GM18498 (cell line): ENCODE measurements at regions not wholly inside any gene's neighbourhood (a gene's known extent, or its start where the extent isn't known, plus 50 kb on each side); places are given as distances from the start of the nearest gene placed in this dataset.

Experiments used
- ATAC-seq: cut with Tn5 transposase; IDR thresholded peaks from one replicate; pipeline ENCODE4 v1.9.1; 2021; ENCODE audit warnings: mild to moderate bottlenecking, moderate library complexity; ENCODE audit not compliant: unreplicated experiment

- ATAC-seq, result no peak
These were observed 364.6 kb downstream of the DMRT2 start for GRCh38 chr9:1414711-1415131.

- ATAC-seq, result no peak
These were observed 365.0 kb downstream of the DMRT2 start for GRCh38 chr9:1415146-1415545.

- ATAC-seq, result no peak
These were observed 366.1 kb downstream of the DMRT2 start for GRCh38 chr9:1416261-1416660.

GRCh38 chr9:1421436-1421835, 371.3 kb downstream of the DMRT2 start:
- ATAC-seq, result no peak

- ATAC-seq, result no peak
These were observed 377.7 kb downstream of the DMRT2 start for GRCh38 chr9:1427875-1428274.

GRCh38 chr9:1429297-1429696, 379.1 kb downstream of the DMRT2 start:
- ATAC-seq, result no peak

GRCh38 chr9:1431461-1431860, 381.3 kb downstream of the DMRT2 start:
- ATAC-seq, result no peak

- ATAC-seq, result no peak
These were observed 384.1 kb downstream of the DMRT2 start for GRCh38 chr9:1434052-1434767.

GRCh38 chr9:1434811-1435210, 384.7 kb downstream of the DMRT2 start:
- no peak for ATAC-seq

- no peak for ATAC-seq
These were observed 390.1 kb downstream of the DMRT2 start for GRCh38 chr9:1440256-1440655.

- ATAC-seq, result no peak
These were observed 391.9 kb downstream of the DMRT2 start for GRCh38 chr9:1442105-1442504.

- ATAC-seq, result no peak
These were observed 393.3 kb downstream of the DMRT2 start for GRCh38 chr9:1443450-1443849.

- ATAC-seq, result no peak
These were observed 396.5 kb downstream of the DMRT2 start for GRCh38 chr9:1446671-1447070.

- no peak for ATAC-seq
These were observed 403.5 kb downstream of the DMRT2 start for GRCh38 chr9:1453636-1454035.

GRCh38 chr9:1454211-1454610, 404.1 kb downstream of the DMRT2 start:
- ATAC-seq, result no peak

GRCh38 chr9:1454616-1455347, 404.6 kb downstream of the DMRT2 start:
- no peak for ATAC-seq

GRCh38 chr9:1455766-1456165, 405.6 kb downstream of the DMRT2 start:
- ATAC-seq, result no peak

- no peak for ATAC-seq
These were observed 406.3 kb downstream of the DMRT2 start for GRCh38 chr9:1456301-1457024.

GRCh38 chr9:1457460-1457859, 407.3 kb downstream of the DMRT2 start:
- ATAC-seq, result no peak

- ATAC-seq, result no peak
These were observed 408.3 kb downstream of the DMRT2 start for GRCh38 chr9:1458503-1458902.

GRCh38 chr9:1460143-1460769, 410.1 kb downstream of the DMRT2 start:
- ATAC-seq, result peak; percentile 84
